Upper lobe of left lung (tissue), 6 donors: ENCODE measurements at regions not wholly inside any gene's neighbourhood (a gene's known extent, or its start where the extent isn't known, plus 50 kb on each side); places are given as distances from the start of the nearest gene placed in this dataset.
"Not testable (repeated sequence)": the region's sequence is repeated elsewhere in the genome, so short reads cannot be mapped to it uniquely, and the experiment has no call there.

Experiments used
- ATAC-seq, 2 donors: fragments of 200-7000 bp; cut with Tn5 transposase; one replicate each; pipeline ENCODE4 v1.9.1; 2022; ENCODE audit warnings: mild to moderate bottlenecking in 2 of 2, moderate library complexity in 2 of 2; ENCODE audit not compliant: low FRiP score in 2 of 2
- DNase-seq, 2 donors: peaks; one replicate each; pipeline ENCODE4 v3.0.0-alpha.2; 2019 to 2020
- H3K27ac ChIP-seq, 4 donors: fragments of 200-600 bp; sonication (generic); one replicate each; pipeline ENCODE4 v1.5.1; 2016 to 2019
- H3K27me3 ChIP-seq, 4 donors: fragments of 200-600 bp; sonication (generic); one replicate each; pipeline ENCODE4 v1.5.1; 2017 to 2019
- H3K36me3 ChIP-seq, 4 donors: fragments of 200-600 bp; sonication (generic); one replicate each; pipeline ENCODE4 v1.5.1; 2016 to 2019
- H3K4me1 ChIP-seq, 4 donors: fragments of 200-600 bp; sonication (generic); one replicate each; pipeline ENCODE4 v1.5.1; 2018 to 2019
- H3K4me3 ChIP-seq, 4 donors: fragments of 200-600 bp; sonication (generic); one replicate each; pipeline ENCODE4 v1.5.1; 2017 to 2019; ENCODE audit warnings: mild to moderate bottlenecking in 2 of 4, moderate library complexity in 1 of 4
- H3K9me3 ChIP-seq, 4 donors: fragments of 200-600 bp; sonication (generic); one replicate each; pipeline ENCODE4 v1.5.1; 2018 to 2019
- CTCF ChIP-seq, 6 experiments: fragments of 450-650 bp in 4 of 6; fragments of 200-600 bp in 2 of 6; sonication (generic) in 2 of 6; IDR thresholded peaks; one replicate each; pipeline ENCODE4 v1.5.1; 2016 to 2019; ENCODE audit warnings: antibody characterized with exemption in 6 of 6
- EP300 ChIP-seq, 4 donors: sonication (generic); formaldehyde crosslinking; IDR thresholded peaks; one replicate each; pipeline ENCODE4 v1.5.1; 2017; ENCODE audit warnings: antibody characterized with exemption in 4 of 4, control low read depth in 2 of 4
- POLR2A ChIP-seq, 4 donors: fragments of 450-650 bp; IDR thresholded peaks; one replicate each; pipeline ENCODE4 v1.5.1; 2016 to 2017; ENCODE audit warnings: antibody characterized with exemption in 4 of 4, mild to moderate bottlenecking in 2 of 4
- POLR2AphosphoS5 ChIP-seq, 2 donors: sonication (generic); formaldehyde crosslinking; IDR thresholded peaks; one replicate each; pipeline ENCODE4 v1.5.1; 2017; ENCODE audit warnings: antibody characterized with exemption in 2 of 2
- WGBS, 2 donors: methylation state at CpG; one replicate each; pipeline ENCODE4 v1.1.5; 2017 to 2018; 5-methylcytosine and 5-hydroxymethylcytosine counted together
- donor health status: DM: no; HTN: no; CAD: no; lungs with moderate emphysema.
- donor health status: DM: no; HTN: yes; CAD: no; lungs with severe emphysema.

- Histone ChIP-seq H3K27ac (no peak overlapping the region), H3K36me3 (no peaks in the 10 kb centered on the region), H3K27me3 (no peaks in the 10 kb centered on the region), H3K4me1 (no peaks in the 10 kb centered on the region), H3K4me3 (no peak overlapping the region), H3K9me3 (no peaks in the 10 kb centered on the region)
- no peak for TF ChIP-seq EP300 (IDR thresholded peaks at IDR 0.05)
- 62 to 79% methylated on average over 1 of the region's 1 CpG for WGBS, 2 donors
- DNase-seq, result no peak
- ATAC-seq, result no peak
These were observed 175.0 kb upstream of the NPY start for GRCh38 chr7:24108906-24109376.

- no peak for ATAC-seq
- Histone ChIP-seq H3K9me3 (no peaks in the 10 kb centered on the region), H3K4me1 (no peaks in the 10 kb centered on the region), H3K27me3 (no peaks in the 10 kb centered on the region), H3K4me3 (no peak overlapping the region), H3K36me3 (no peaks in the 10 kb centered on the region), H3K27ac (no peak overlapping the region)
- DNase-seq, result no peak
- no peak for TF ChIP-seq CTCF (IDR thresholded peaks at IDR 0.05)
- TF ChIP-seq POLR2A (IDR thresholded peaks at IDR 0.05), result no peak
- TF ChIP-seq POLR2AphosphoS5 (IDR thresholded peaks at IDR 0.05), result no peak
- no peak for TF ChIP-seq EP300 (IDR thresholded peaks at IDR 0.05)
- WGBS, 2 donors, result 63 to 68% methylated on average over 2 of the region's 2 CpGs
These were observed 173.9 kb upstream of the NPY start for GRCh38 chr7:24110056-24110455.

- Histone ChIP-seq H3K9me3 (no peaks in the 10 kb centered on the region), H3K4me1 (no peaks in the 10 kb centered on the region), H3K4me3 (no peak overlapping the region), H3K27ac (no peak overlapping the region), H3K27me3 (no peaks in the 10 kb centered on the region), H3K36me3 (no peaks in the 10 kb centered on the region)
- 96 to 98% methylated on average over 7 of the region's 7 CpGs for WGBS, 2 donors
- TF ChIP-seq POLR2A (IDR thresholded peaks at IDR 0.05), result no peak
- TF ChIP-seq EP300 (IDR thresholded peaks at IDR 0.05), result no peak
- TF ChIP-seq POLR2AphosphoS5 (IDR thresholded peaks at IDR 0.05), result no peak
- no peak for TF ChIP-seq CTCF (IDR thresholded peaks at IDR 0.05)
- peak in 1 of 2 donors; percentile 38 for DNase-seq
- ATAC-seq, result peak in 1 of 2 donors; percentile 70
These were observed 170.5 kb upstream of the NPY start for GRCh38 chr7:24113506-24113905.

- H3K27me3 ChIP-seq, result no peaks in the 10 kb centered on the region
- ATAC-seq (no peak), DNase-seq (no peak)
- no peaks in the 10 kb centered on the region for H3K4me1 ChIP-seq
- H3K27ac ChIP-seq, result no peak overlapping the region
- TF ChIP-seq EP300 (IDR thresholded peaks at IDR 0.05) (no peak), CTCF (IDR thresholded peaks at IDR 0.05) (no peak), POLR2AphosphoS5 (IDR thresholded peaks at IDR 0.05) (no peak), POLR2A (IDR thresholded peaks at IDR 0.05) (no peak)
- 71 to 79% methylated on average over 3 of the region's 3 CpGs for WGBS, 2 donors
- H3K36me3 ChIP-seq, result no peaks in the 10 kb centered on the region
- no peaks in the 10 kb centered on the region for H3K9me3 ChIP-seq
- no peak overlapping the region for H3K4me3 ChIP-seq
These were observed 168.3 kb upstream of the NPY start for GRCh38 chr7:24115661-24116060.

GRCh38 chr7:24117903-24118499 lies 166.0 kb upstream of the NPY start:
- ATAC-seq, H3K36me3 ChIP-seq, H3K4me3 ChIP-seq, H3K9me3 ChIP-seq, H3K27ac ChIP-seq, H3K27me3 ChIP-seq, H3K4me1 ChIP-seq: not testable (repeated sequence)
- 60 to 93% methylated on average over 3 to 6 of the region's 7 CpGs for WGBS, 2 donors
- DNase-seq, result peak in 1 of 2 donors; percentile 17

- ATAC-seq (no peak), DNase-seq (no peak)
- Histone ChIP-seq H3K36me3 (no peaks in the 10 kb centered on the region), H3K27ac (no peak overlapping the region), H3K9me3 (no peaks in the 10 kb centered on the region), H3K27me3 (no peaks in the 10 kb centered on the region), H3K4me1 (no peaks in the 10 kb centered on the region), H3K4me3 (no peak overlapping the region)
- 71 to 78% methylated on average over 5 of the region's 5 CpGs for WGBS, 2 donors
- no peak for TF ChIP-seq POLR2A (IDR thresholded peaks at IDR 0.05)
These were observed 164.1 kb upstream of the NPY start for GRCh38 chr7:24119852-24120251.
